ENCODE measurements at regions not wholly inside any gene's neighbourhood (a gene's known extent, or its start where the extent isn't known, plus 50 kb on each side); places are given as distances from the start of the nearest gene placed in this dataset.

GRCh38 chr3:165283328-165283727 lies 87.1 kb upstream of the SLITRK3 start:
- no peak for DNase-seq

GRCh38 chr3:165279471-165279870 lies 83.3 kb upstream of the SLITRK3 start:
- DNase-seq = no peak

- DNase-seq = no peak
These were observed 77.2 kb upstream of the SLITRK3 start for GRCh38 chr3:165273411-165273810.

- no peak for DNase-seq
These were observed 63.5 kb upstream of the SLITRK3 start for GRCh38 chr3:165259541-165260193.

GRCh38 chr3:165256554-165257065 lies 60.4 kb upstream of the SLITRK3 start:
- no peak for DNase-seq

GRCh38 chr3:165254812-165255211 lies 58.6 kb upstream of the SLITRK3 start:
- peak; percentile 18 for DNase-seq
